Skin of body (tissue), 1 donor: ENCODE measurements at regions not wholly inside any gene's neighbourhood (a gene's known extent, or its start where the extent isn't known, plus 50 kb on each side); places are given as distances from the start of the nearest gene placed in this dataset.

Source experiments
- DNase-seq: peaks from one replicate; lab custom pipeline; 2025; lab: John Stamatoyannopoulos, UW

DNA sequence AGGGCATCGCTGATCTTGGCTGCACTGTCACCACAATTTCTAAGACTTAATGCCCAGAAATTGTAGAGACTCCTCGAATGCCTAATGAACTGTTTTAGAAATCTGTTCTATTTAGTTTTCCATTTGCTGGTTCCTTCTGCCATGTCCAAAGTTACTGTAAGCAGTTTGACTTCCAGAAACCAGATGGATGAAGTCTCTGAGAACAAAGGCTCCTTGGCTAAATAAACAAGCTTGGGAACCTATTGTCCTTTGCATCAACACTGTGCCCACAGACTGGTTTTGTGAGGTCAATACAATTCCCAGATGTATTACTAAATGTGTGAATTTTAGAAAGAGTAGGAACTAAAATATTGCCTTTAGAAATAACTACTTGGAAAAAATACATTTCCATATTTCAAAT lies 600.2 kb downstream of the NYAP2 start:
- no peak for DNase-seq

- DNase-seq: no peak
Measured at GRCh38 chr2:225998653-225999052, 599.1 kb downstream of the NYAP2 start.

DNA sequence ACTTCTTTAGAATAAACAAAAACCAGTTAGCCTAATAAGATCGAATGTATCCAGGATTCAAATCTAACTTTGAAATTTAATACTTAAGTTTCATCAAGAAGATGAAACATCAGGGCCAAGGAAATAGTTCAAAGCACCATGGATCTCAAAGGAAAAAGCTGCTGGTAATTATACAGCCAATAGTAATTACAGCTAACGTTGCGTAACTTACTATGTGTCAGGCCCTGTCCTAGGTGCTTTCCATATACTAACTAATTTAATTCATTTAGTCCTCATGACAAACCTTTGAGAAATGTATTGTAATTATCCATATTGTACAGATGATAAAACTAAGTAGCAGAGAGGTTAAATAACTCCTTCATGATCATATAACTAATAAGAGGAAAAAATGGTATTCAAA lies 598.6 kb downstream of the NYAP2 start:
- DNase-seq: no peak

DNA sequence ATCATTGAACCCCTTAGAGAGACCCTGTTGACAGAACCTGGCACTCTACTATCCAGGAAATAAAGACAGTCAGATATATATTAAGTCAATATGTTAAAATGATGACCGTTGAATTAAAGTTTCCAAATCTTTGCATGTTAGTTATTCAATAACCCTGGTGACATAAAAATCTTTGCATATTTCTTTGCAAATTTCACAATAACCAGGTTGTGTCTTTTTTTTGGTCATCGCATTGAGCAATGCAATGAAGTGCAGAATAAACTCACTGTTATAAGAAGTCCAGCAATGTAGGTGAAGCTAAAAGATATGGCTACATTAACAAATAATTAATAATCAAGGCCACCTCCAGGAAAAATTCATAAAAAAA lies 596.9 kb downstream of the NYAP2 start:
- DNase-seq: no peak

- DNase-seq: peak; percentile 83
Measured at GRCh38 chr2:225995796-225996461, 596.4 kb downstream of the NYAP2 start.

- DNase-seq: no peak
Measured at GRCh38 chr2:225994748-225995405, 595.4 kb downstream of the NYAP2 start.

DNA sequence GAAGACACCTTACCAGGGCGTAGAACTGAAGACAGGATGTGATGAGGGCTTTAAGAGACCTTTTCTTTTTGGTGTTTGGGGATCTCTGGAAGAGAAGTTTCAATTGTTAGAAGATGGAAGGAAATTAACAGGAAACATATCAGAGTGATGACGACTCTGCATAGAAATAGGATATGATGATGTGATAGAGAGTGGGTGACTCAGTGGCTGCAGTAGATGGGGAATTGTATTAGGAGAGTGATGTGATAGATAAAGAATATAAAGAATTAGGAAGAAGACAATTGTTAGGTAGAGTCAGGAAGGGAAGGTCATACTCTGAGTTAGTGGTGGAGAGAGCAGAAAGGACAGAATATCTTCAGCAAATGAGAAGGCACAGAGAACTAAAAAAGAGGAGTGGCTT lies 593.9 kb downstream of the NYAP2 start:
- no peak for DNase-seq

DNA sequence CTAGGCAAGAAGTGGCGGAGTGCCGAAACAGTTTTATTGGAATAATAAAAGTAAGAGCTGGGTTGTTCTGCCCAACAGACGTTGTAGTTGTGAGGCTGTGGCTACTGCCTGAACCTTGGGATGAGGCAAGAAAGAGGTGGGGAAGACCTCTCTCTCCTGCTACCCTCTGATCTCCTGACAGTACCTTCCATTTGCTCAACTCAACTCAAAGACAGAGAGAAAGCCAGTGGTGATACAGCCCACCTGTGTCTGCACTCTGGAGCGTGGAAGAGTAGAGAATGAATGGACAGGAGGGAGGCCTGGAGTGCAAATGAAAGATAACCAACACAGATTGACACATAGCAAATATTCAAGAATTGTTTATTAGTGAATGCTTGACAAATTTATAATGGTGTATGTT lies 590.3 kb downstream of the NYAP2 start:
- no peak for DNase-seq

GRCh38 chr2:225980372-225980771 lies 580.9 kb downstream of the NYAP2 start:
- no peak for DNase-seq

GRCh38 chr2:225971433-225971832 lies 571.9 kb downstream of the NYAP2 start:
- no peak for DNase-seq

DNA sequence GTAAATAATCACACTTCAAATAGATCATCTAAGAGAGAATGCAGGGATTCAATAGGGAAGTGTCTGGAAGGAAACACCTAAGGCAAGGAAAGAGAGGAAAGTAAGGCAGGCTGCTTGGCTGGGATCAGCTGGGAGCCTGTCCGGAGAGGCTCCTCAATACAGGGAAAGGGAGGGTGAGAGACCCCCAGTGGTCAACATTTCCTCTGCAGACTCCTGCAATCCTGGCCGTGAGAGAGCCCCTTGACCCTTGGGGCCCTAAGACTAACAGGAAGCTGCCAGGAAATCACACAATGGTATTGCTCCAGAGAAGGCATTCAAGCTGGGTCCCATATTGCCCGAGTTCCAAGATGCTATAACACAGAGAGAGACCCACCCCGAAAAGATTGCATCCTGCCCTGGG lies 549.4 kb downstream of the NYAP2 start:
- no peak for DNase-seq

- no peak for DNase-seq
Measured at GRCh38 chr2:225938991-225939390, 539.5 kb downstream of the NYAP2 start.

- DNase-seq: no peak
Measured at GRCh38 chr2:225937625-225938187, 538.2 kb downstream of the NYAP2 start.

DNA sequence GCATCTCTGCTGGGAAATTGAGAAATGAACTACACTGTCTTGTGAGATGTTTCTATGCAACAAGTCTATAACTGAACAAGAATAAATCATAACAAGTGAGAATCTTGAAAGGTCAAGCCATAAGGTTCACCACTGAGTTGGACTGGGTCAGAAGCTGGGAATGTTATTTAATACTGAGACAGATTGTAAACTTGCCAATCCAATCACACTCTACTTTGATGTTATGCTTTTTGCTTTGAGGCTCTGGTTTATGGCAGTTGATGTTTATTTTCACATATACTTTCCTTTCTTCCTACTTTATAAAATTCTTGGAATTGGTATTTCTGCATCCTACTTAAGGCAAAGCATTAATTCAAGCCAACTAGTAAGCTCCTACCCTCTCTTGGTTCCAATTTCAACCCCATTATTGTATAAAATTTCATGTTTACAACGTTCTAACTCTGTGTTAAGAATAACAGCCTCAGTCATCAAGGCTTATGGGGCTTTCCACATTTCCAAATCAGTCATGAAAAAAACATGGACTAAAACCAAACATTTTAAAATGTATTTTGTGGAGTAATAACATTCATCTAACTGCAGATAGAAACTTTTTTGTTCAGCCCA lies 533.4 kb downstream of the NYAP2 start:
- no peak for DNase-seq

- DNase-seq: no peak
Measured at GRCh38 chr2:225930687-225931086, 531.2 kb downstream of the NYAP2 start.

DNA sequence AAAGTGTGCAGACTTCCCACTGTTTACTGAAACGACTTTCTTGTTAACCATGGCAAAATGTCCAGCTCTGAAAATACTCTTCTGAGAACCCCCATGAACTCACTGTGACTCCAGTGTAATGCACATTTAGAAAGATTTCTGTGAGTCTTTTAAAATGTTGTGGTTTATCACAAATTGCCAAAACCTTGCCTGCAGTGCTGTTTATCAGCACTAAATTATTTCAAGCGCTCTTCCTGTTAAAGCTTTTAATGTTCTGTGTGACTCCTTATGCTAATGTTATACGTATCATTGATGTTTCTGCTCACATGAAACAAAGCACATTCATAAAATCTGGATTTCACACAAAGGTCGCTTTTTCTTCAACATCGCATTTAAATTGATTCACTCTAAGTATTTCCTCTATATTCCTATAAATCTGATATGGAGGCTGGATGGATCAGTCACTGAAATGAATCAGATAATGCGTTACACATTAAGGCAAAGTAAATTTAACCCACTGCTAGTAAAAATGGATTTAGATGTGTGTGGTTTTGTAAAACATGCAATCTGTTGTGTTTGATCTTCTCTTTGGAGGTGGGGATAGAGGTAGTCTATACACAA lies 521.2 kb downstream of the NYAP2 start:
- no peak for DNase-seq

GRCh38 chr2:225916692-225917091 lies 517.2 kb downstream of the NYAP2 start:
- no peak for DNase-seq

DNA sequence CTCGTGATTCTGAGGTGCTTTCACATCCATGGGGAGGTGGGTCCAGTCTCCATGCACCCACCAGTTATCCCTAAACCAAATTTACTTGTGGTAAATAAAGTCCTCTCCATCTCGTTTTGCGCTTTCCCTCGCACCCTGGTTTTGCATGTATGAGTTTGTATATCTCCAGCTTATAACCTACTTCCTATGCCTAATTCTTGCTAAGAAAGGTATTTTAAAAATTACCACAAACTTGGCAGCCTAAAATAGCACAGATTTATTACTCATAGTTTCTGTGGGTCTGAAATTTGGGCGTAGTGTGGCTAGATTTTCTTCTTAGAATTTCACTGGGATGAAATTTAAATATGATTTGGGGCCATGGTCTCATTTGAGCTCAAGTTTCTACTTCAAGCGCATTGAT lies 511.5 kb downstream of the NYAP2 start:
- DNase-seq: no peak

- DNase-seq: no peak
Measured at GRCh38 chr2:225895126-225895525, 495.6 kb downstream of the NYAP2 start.

DNA sequence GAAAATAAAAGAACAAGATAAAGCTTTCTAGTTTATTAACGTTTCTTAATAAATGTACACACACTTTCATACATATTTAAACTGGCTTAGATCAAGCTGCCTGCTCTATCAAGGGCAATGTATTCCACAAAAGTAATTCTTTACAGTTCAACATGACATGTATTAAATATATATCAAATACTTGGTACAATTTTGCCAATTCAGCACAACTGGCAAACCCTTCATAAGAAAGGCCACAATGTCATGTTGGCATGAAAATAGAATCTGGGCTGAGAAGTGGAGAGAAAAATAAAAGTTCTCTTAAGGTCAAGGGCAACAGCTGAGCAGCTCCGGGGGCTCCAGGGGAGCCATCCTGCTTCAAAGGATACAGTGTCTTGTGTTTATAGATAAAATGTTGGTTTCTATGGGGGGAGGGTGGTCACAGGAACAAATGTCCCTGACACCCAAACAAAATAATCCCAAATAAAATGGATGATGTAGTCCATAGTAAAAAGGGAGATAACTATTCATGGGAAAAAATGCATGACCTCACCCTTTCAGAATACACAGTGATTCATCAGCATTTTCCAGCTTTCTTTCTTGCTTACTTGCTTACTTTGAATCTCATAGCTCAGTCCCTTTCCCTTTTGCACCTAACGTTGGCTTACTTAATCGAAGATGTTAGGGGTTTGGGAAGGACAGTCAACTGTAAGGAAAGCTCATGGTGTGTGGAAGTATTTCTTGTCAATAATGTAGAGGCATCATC lies 494.9 kb downstream of the NYAP2 start:
- peak; percentile 23 for DNase-seq

DNA sequence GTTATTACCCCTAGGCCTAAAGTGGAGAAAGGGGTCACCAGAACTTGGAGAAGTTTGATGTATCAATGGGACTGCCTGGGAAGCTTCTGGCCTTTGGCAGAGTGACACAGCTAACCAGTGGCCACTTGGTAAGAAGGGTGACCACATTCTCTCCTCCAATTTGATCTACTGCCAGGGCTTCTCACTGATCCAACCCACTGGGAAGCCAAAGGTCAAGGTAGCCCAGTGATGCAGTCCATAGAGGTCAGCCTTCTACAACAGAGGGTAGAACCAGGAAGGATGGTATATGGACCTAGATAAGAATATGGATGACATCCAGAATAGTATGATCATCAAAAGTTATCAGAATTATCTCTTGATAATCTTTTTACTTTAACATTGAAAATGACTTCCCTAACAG lies 493.6 kb downstream of the NYAP2 start:
- no peak for DNase-seq

GRCh38 chr2:225891771-225892170 lies 492.3 kb downstream of the NYAP2 start:
- DNase-seq: no peak
